A549 (cell line): ENCODE measurements at regions not wholly inside any gene's neighbourhood (a gene's known extent, or its start where the extent isn't known, plus 50 kb on each side); places are given as distances from the start of the nearest gene placed in this dataset.

ENCODE experiments used
- CEBPB ChIP-seq, 2 experiments: fragments of >200 bp in 1 of 2; sonication (Bioruptor Twin) in 1 of 2; formaldehyde crosslinking in 1 of 2; IDR thresholded peaks; 2 replicates each; pipeline ENCODE4 v1.6.1; 2012 to 2016
- CHD2 ChIP-seq: fragments of 150-350 bp; IDR thresholded peaks from 2 replicates; pipeline ENCODE4 v1.6.1; 2014; ENCODE audit warnings: low read length; ENCODE audit not compliant: partially characterized antibody
- EHF ChIP-seq: fragments of 250-450 bp; sonication (Bioruptor Pico); IDR thresholded peaks from 2 replicates; pipeline ENCODE4 v1.5.0; 2020; ENCODE audit warnings: mild to moderate bottlenecking
- EP300 ChIP-seq, 2 experiments: fragments of >200 bp; sonication (Bioruptor Twin); formaldehyde crosslinking; IDR thresholded peaks; 2 replicates in 1 of 2; 3 replicates in 1 of 2; pipeline ENCODE4 v1.6.1; 2016 to 2017
- POLR2A ChIP-seq: IDR thresholded peaks from 2 replicates; pipeline ENCODE4 v1.6.1; 2012; ENCODE audit warnings: mild to moderate bottlenecking, low read length
- RAD21 ChIP-seq, 2 experiments: fragments of >200 bp in 1 of 2; sonication (Bioruptor Twin) in 1 of 2; formaldehyde crosslinking in 1 of 2; IDR thresholded peaks in 1 of 2; conservative IDR thresholded peaks in 1 of 2; 2 replicates in 1 of 2; 3 replicates in 1 of 2; pipeline ENCODE4 v1.6.1; 2012 to 2018; ENCODE audit warnings: inconsistent platforms in 1 of 2
- RCOR1 ChIP-seq: fragments of 150-350 bp; IDR thresholded peaks from 2 replicates; pipeline ENCODE4 v1.6.1; 2014; ENCODE audit warnings: antibody characterized with exemption, low read length, low read depth
- TF ChIP-seq, protein P1 (sequence below): fragments of >200 bp; sonication (Bioruptor Twin); formaldehyde crosslinking; IDR thresholded peaks from 3 replicates; pipeline ENCODE4 v1.5.1; 2016
- TF ChIP-seq, protein P2 (sequence below): fragments of 200-600 bp; sonication (generic); IDR thresholded peaks from 2 replicates; pipeline ENCODE4 v1.6.1; 2016; ENCODE audit warnings: antibody characterized with exemption, mild to moderate bottlenecking, moderate library complexity

DNA sequence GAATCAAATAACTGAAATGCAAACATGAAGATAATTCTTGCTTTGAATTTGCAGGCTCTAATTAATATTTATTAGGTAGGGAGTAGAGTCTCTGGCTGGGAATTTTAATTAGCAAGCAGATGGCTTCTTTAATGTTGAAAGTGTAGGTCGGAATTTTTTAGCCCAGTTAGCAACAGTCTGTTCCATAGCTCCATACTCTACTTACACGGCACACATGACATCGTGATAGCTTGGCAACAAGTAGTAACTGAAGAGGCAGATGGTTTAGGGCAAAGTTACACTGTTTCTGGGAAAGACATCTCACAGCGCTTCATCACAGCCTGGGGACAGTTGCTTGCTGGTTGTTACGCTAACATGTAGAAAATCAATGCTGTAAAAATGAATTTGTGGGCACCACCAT lies 710.7 kb downstream of the GALC start:
- TF ChIP-seq, protein P1, sequence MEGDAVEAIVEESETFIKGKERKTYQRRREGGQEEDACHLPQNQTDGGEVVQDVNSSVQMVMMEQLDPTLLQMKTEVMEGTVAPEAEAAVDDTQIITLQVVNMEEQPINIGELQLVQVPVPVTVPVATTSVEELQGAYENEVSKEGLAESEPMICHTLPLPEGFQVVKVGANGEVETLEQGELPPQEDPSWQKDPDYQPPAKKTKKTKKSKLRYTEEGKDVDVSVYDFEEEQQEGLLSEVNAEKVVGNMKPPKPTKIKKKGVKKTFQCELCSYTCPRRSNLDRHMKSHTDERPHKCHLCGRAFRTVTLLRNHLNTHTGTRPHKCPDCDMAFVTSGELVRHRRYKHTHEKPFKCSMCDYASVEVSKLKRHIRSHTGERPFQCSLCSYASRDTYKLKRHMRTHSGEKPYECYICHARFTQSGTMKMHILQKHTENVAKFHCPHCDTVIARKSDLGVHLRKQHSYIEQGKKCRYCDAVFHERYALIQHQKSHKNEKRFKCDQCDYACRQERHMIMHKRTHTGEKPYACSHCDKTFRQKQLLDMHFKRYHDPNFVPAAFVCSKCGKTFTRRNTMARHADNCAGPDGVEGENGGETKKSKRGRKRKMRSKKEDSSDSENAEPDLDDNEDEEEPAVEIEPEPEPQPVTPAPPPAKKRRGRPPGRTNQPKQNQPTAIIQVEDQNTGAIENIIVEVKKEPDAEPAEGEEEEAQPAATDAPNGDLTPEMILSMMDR = no peak
- TF ChIP-seq EHF (CRISPR knock-in tag) (no peak), POLR2A (no peak), CEBPB (IDR thresholded peaks at IDR 0.05) (no peak), RCOR1 (no peak), CHD2 (no peak), RAD21 (conservative IDR thresholded peaks at IDR 0.05 in 1 of 2, IDR thresholded peaks at IDR 0.05 in 1 of 2) (no peak), EP300 (IDR thresholded peaks at IDR 0.05) (no peak)
- TF ChIP-seq, protein P2, sequence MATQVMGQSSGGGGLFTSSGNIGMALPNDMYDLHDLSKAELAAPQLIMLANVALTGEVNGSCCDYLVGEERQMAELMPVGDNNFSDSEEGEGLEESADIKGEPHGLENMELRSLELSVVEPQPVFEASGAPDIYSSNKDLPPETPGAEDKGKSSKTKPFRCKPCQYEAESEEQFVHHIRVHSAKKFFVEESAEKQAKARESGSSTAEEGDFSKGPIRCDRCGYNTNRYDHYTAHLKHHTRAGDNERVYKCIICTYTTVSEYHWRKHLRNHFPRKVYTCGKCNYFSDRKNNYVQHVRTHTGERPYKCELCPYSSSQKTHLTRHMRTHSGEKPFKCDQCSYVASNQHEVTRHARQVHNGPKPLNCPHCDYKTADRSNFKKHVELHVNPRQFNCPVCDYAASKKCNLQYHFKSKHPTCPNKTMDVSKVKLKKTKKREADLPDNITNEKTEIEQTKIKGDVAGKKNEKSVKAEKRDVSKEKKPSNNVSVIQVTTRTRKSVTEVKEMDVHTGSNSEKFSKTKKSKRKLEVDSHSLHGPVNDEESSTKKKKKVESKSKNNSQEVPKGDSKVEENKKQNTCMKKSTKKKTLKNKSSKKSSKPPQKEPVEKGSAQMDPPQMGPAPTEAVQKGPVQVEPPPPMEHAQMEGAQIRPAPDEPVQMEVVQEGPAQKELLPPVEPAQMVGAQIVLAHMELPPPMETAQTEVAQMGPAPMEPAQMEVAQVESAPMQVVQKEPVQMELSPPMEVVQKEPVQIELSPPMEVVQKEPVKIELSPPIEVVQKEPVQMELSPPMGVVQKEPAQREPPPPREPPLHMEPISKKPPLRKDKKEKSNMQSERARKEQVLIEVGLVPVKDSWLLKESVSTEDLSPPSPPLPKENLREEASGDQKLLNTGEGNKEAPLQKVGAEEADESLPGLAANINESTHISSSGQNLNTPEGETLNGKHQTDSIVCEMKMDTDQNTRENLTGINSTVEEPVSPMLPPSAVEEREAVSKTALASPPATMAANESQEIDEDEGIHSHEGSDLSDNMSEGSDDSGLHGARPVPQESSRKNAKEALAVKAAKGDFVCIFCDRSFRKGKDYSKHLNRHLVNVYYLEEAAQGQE = no peak
